GM12875 (cell line): ENCODE measurements at regions not wholly inside any gene's neighbourhood (a gene's known extent, or its start where the extent isn't known, plus 50 kb on each side); places are given as distances from the start of the nearest gene placed in this dataset.

Experiments
- H3K4me3 ChIP-seq: one replicate; pipeline ENCODE4 v1.5.1; 2011; ENCODE audit warnings: low read depth, low read length, control low read depth
- TF ChIP-seq, protein P1 (sequence below): IDR thresholded peaks from 2 replicates; pipeline ENCODE4 v1.5.1; 2011; ENCODE audit warnings: low read depth, mild to moderate bottlenecking, control low read depth, inconsistent platforms, low read length, moderate library complexity, borderline replicate concordance; ENCODE audit not compliant: insufficient read depth

- TF ChIP-seq, protein P1, sequence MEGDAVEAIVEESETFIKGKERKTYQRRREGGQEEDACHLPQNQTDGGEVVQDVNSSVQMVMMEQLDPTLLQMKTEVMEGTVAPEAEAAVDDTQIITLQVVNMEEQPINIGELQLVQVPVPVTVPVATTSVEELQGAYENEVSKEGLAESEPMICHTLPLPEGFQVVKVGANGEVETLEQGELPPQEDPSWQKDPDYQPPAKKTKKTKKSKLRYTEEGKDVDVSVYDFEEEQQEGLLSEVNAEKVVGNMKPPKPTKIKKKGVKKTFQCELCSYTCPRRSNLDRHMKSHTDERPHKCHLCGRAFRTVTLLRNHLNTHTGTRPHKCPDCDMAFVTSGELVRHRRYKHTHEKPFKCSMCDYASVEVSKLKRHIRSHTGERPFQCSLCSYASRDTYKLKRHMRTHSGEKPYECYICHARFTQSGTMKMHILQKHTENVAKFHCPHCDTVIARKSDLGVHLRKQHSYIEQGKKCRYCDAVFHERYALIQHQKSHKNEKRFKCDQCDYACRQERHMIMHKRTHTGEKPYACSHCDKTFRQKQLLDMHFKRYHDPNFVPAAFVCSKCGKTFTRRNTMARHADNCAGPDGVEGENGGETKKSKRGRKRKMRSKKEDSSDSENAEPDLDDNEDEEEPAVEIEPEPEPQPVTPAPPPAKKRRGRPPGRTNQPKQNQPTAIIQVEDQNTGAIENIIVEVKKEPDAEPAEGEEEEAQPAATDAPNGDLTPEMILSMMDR = no peak
- no peak overlapping the region for H3K4me3 ChIP-seq
These were observed 65.1 kb upstream of the SLC28A3 start for GRCh38 chr9:84405667-84406066.

- TF ChIP-seq, protein P1 = no peak
- H3K4me3 ChIP-seq = no peak overlapping the region
These were observed 67.9 kb upstream of the SLC28A3 start for GRCh38 chr9:84408416-84408815.

DNA sequence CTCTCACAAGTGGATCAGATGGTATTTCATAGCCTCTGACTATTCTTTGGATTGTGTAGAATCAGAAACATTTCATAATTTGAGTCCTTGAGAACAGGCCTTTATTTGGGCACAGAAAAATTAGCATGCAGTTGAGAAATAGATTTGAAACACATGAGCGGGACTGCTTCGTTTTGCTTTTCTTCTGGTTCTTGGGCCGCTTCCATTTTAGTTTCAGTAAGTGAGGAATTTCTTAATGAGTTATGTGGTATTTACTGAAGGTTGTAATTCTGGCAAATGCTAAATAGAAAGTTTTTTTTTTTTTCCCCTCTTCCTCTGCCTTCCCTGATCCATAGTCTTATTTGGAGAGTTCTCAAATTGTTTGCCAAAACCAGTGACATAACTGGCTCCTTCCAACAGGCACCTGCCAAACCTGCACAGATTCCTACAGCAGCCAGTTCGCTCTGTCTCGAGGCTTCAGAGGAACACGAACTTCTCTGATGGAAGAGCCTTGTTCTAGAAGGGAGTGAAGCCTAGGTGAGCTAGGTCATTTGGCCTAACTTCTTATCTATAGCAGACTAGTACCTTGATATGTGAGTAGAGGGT is 71.2 kb upstream of the SLC28A3 start:
- H3K4me3 ChIP-seq = no peak overlapping the region

DNA sequence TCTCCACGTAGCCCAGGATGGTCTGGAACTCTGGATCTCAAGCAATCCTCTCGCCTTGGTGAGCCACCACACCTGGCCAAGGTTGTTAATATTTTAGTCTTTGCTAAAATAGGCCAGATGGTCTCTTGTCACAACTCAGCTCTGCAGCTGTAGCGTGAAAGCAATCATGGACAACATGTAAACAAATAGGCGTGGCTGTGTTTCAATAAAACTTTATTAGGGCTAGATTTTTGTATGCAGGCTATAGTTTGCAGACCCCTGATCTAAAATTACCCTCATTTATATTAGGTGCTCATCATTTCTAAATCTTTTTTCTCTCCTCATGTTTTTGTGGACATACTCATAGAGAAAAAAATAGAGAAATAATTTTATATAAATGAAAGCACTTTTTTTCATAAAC is 72.1 kb upstream of the SLC28A3 start:
- no peak overlapping the region for H3K4me3 ChIP-seq
- TF ChIP-seq, protein P1 = no peak

More for the DNA sequence above, 71.2 kb upstream of the SLC28A3 start:
- TF ChIP-seq, protein P1 = no peak

DNA sequence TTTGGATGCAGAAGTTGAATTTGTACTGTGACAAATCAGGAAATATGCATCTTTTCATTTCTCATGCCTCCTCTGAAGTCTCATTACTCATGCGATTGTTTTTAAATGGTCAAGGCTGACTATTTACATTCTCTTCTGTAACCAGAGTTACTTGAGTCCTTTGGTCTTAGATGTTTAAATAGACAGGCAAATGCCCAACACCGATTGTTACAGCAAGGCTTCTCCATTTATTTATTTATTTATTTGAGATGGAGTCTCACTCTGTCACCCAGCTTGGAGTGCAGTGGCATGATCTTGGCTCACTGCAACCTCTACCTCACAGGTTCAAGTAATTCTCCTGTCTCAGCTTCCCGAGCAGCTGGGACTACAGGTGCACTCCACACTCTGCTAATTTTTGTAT is 72.7 kb upstream of the SLC28A3 start:
- H3K4me3 ChIP-seq = no peak overlapping the region
- TF ChIP-seq, protein P1 = no peak

- no peak overlapping the region for H3K4me3 ChIP-seq
- TF ChIP-seq, protein P1 = no peak
These were observed 78.6 kb upstream of the SLC28A3 start for GRCh38 chr9:84419031-84419602.

GRCh38 chr9:84424931-84425330 is 84.4 kb upstream of the SLC28A3 start:
- TF ChIP-seq, protein P1 = no peak
- no peak overlapping the region for H3K4me3 ChIP-seq
